GM12878 (cell line): ENCODE measurements at regions not wholly inside any gene's neighbourhood (a gene's known extent, or its start where the extent isn't known, plus 50 kb on each side); places are given as distances from the start of the nearest gene placed in this dataset.

Experiments used
- ATAC-seq: fragments of 200-7000 bp; cut with Tn5 transposase; 3 replicates; pipeline ENCODE4 v1.9.1; 2020; ENCODE audit warnings: mild to moderate bottlenecking, moderate library complexity
- BruUV-seq: library from RNA; stranded (reverse); fragments of 400-500 nt; replicated peaks from 2 replicates; lab custom pipeline; 2021; lab: Mats Ljungman, UMichigan
- CTCF ChIA-PET: fragments of 300-600 bp; sonication (Branson Sonifier 250); formaldehyde crosslinking; extraction: SDS; loops from one replicate; lab custom pipeline; 2021; ENCODE audit warnings: inconsistent platforms; lab: Yijun Ruan, JAX
- POLR2A ChIA-PET: fragments of 350-600 bp; formaldehyde crosslinking; extraction: SDS; loops from one replicate; lab custom pipeline; 2021; ENCODE audit warnings: inconsistent platforms; lab: Charles Lee
- RAD21 ChIA-PET: fragments of 300-600 bp; sonication (Branson Sonifier 250); formaldehyde crosslinking; loops from one replicate; lab custom pipeline; 2023; ENCODE audit warnings: antibody characterized with exemption; ENCODE audit not compliant: unreplicated experiment; lab: Charles Lee
- SMC1A ChIA-PET: fragments of 300-600 bp; sonication (Branson Sonifier 250); formaldehyde crosslinking; loops from one replicate; lab custom pipeline; 2023; ENCODE audit not compliant: unreplicated experiment, uncharacterized antibody; lab: Charles Lee
- DNase-seq: peaks from one replicate; pipeline ENCODE4 v3.0.0-alpha.2; 2011; ENCODE audit warnings: low read depth, low spot score
- FAIRE-seq: peaks from 3 replicates; lab custom pipeline; 2011; peaks lifted over from hg19 to GRCh38; lab: Jason Lieb, UNC
- H2AFZ ChIP-seq: 2 replicates; pipeline ENCODE4 v1.6.0; 2011; ENCODE audit warnings: low read depth, low read length, control low read depth; ENCODE audit not compliant: control insufficient read depth
- H3K27ac ChIP-seq: 2 replicates; pipeline ENCODE4 v1.5.1; 2011; ENCODE audit warnings: control low read depth; ENCODE audit not compliant: control insufficient read depth, insufficient read depth
- H3K27me3 ChIP-seq, 2 experiments: replicated peaks in 1 of 2; 2 replicates each; pipeline versions ENCODE4 v1.6.0 to v1.6.1; 2011; ENCODE audit warnings: low read length in 1 of 2; ENCODE audit not compliant: control insufficient read depth in 2 of 2, insufficient read depth in 2 of 2
- H3K36me3 ChIP-seq, 2 experiments: 2 replicates each; pipeline ENCODE4 v1.5.1; 2011; ENCODE audit warnings: low read length in 1 of 2; ENCODE audit not compliant: control insufficient read depth in 2 of 2, insufficient read depth in 2 of 2
- H3K4me1 ChIP-seq: 2 replicates; pipeline ENCODE4 v1.6.1; 2011; ENCODE audit warnings: mild to moderate bottlenecking, low read length, moderate library complexity, mixed read lengths; ENCODE audit not compliant: control insufficient read depth, insufficient read depth
- H3K4me2 ChIP-seq: 2 replicates; pipeline ENCODE4 v1.6.0; 2011; ENCODE audit warnings: control low read depth; ENCODE audit not compliant: control insufficient read depth, insufficient read depth
- H3K4me3 ChIP-seq: fragments of 200-600 bp; sonication (generic); 2 replicates; pipeline ENCODE4 v1.5.1; 2016
- H3K79me2 ChIP-seq: 2 replicates; pipeline ENCODE4 v1.6.0; 2011; ENCODE audit warnings: low read length; ENCODE audit not compliant: control insufficient read depth, insufficient read depth
- H3K9ac ChIP-seq: 2 replicates; pipeline ENCODE4 v1.8.0; 2011; ENCODE audit warnings: low read length, control low read depth, mixed read lengths; ENCODE audit not compliant: control insufficient read depth, insufficient read depth
- H3K9me3 ChIP-seq: replicated peaks from 3 replicates; pipeline ENCODE4 v1.5.1; 2011; ENCODE audit warnings: mild to moderate bottlenecking, low read length; ENCODE audit not compliant: control insufficient read depth, insufficient read depth
- H4K20me1 ChIP-seq: 2 replicates; pipeline ENCODE4 v1.6.0; 2011; ENCODE audit not compliant: control insufficient read depth, insufficient read depth
- EP300 ChIP-seq, 2 experiments: fragments of 150-350 bp in 1 of 2; IDR thresholded peaks; 2 replicates each; pipeline ENCODE4 v1.6.1; 2011 to 2012; ENCODE audit warnings: low read depth in 2 of 2, low read length in 2 of 2, borderline replicate concordance in 1 of 2, improper control_type of control experiment in 1 of 2, inconsistent platforms in 1 of 2; ENCODE audit not compliant: control insufficient read depth in 1 of 2
- IRF4 ChIP-seq: IDR thresholded peaks from 2 replicates; pipeline ENCODE4 v1.6.1; 2011; ENCODE audit warnings: low read depth, low read length
- PAX8 ChIP-seq: fragments of 450-650 bp; IDR thresholded peaks from 2 replicates; pipeline ENCODE4 v1.6.1; 2017; ENCODE audit warnings: mild to moderate bottlenecking, moderate library complexity
- SMAD1 ChIP-seq: fragments of 450-650 bp; IDR thresholded peaks from 2 replicates; pipeline ENCODE4 v1.6.1; 2018; ENCODE audit warnings: mild to moderate bottlenecking, low read depth; ENCODE audit not compliant: partially characterized antibody
- STAT1 ChIP-seq: fragments of 450-650 bp; conservative IDR thresholded peaks from 2 replicates; pipeline ENCODE4 v1.6.1; 2014; ENCODE audit warnings: antibody characterized with exemption, mild to moderate bottlenecking
- TBL1XR1 ChIP-seq: IDR thresholded peaks from 2 replicates; pipeline ENCODE4 v1.6.1; 2012; ENCODE audit warnings: low read depth, low read length, improper control_type of control experiment
- TCF7 ChIP-seq: IDR thresholded peaks from 2 replicates; pipeline ENCODE4 v1.6.1; 2014; ENCODE audit warnings: antibody characterized with exemption, borderline replicate concordance
- YBX1 ChIP-seq: fragments of 450-650 bp; IDR thresholded peaks from 2 replicates; pipeline ENCODE4 v1.6.1; 2016; ENCODE audit warnings: antibody characterized with exemption
- ZBED1 ChIP-seq: IDR thresholded peaks from 2 replicates; pipeline ENCODE4 v1.6.1; 2016; ENCODE audit warnings: borderline replicate concordance
- ZNF384 ChIP-seq: IDR thresholded peaks from 2 replicates; pipeline ENCODE4 v1.6.1; 2012; ENCODE audit warnings: low read depth, mild to moderate bottlenecking, low read length, improper control_type of control experiment, borderline replicate concordance
- in situ Hi-C: fragments of 300-500 bp; cut with MboI; formaldehyde crosslinking; loops from 9 replicates; pipeline ENCODE4 v1.14.3; 2018; ENCODE audit warnings: mixed read lengths
- intact Hi-C: fragments of 100-400 bp; cut with micrococcal nuclease; formaldehyde crosslinking; loops from one replicate; pipeline ENCODE4 v1.14.2; 2022; ENCODE audit not compliant: unreplicated experiment
- TF ChIP-seq, protein P1 (sequence below): fragments of 450-650 bp; IDR thresholded peaks from 2 replicates; pipeline ENCODE4 v1.6.1; 2017; ENCODE audit warnings: mild to moderate bottlenecking, moderate library complexity
- TF ChIP-seq, protein P2 (sequence below): fragments of 450-650 bp; conservative IDR thresholded peaks from 2 replicates; pipeline ENCODE4 v1.6.1; 2017; ENCODE audit warnings: mild to moderate bottlenecking, moderate library complexity
- TF ChIP-seq, protein P3 (sequence below): fragments of 450-650 bp; IDR thresholded peaks from 2 replicates; pipeline ENCODE4 v1.6.1; 2016; ENCODE audit warnings: mild to moderate bottlenecking

DNA sequence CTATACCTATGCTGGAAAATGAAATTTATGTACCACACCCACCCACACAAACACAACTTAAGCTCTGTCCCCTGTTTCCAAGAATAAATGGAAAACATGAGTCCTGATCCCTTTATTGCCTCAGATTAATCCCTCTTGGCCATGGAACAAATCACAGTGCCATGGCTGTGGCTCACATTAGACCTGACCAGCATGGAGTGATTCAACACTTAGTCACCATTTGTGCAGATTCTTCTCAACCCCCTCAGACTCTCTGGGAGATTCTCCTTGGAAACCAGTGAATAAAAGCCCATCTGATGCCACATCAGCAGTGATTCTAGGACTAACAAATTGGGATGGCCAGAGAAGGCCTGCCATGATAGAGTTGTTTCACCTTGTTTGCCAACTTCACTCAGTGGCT lies 204.4 kb upstream of the TMEM72 start:
- Histone ChIP-seq H2AFZ (no peak overlapping the region), H3K4me3 (no peak overlapping the region), H3K79me2 (no peaks in the 10 kb centered on the region), H3K4me2 (no peak overlapping the region), H4K20me1 (no peaks in the 10 kb centered on the region)
- intact Hi-C loops, result no loop called here
- in situ Hi-C loops, result no loop called here
- ChIA-PET CTCF (no interaction called here), POLR2A (no interaction called here)
- BruUV-seq, result no TSS peak
- no peak for TF ChIP-seq PAX8
- no peak for TF ChIP-seq IRF4
- TF ChIP-seq SMAD1, result no peak
- no peak for TF ChIP-seq STAT1
- TF ChIP-seq, protein P1, sequence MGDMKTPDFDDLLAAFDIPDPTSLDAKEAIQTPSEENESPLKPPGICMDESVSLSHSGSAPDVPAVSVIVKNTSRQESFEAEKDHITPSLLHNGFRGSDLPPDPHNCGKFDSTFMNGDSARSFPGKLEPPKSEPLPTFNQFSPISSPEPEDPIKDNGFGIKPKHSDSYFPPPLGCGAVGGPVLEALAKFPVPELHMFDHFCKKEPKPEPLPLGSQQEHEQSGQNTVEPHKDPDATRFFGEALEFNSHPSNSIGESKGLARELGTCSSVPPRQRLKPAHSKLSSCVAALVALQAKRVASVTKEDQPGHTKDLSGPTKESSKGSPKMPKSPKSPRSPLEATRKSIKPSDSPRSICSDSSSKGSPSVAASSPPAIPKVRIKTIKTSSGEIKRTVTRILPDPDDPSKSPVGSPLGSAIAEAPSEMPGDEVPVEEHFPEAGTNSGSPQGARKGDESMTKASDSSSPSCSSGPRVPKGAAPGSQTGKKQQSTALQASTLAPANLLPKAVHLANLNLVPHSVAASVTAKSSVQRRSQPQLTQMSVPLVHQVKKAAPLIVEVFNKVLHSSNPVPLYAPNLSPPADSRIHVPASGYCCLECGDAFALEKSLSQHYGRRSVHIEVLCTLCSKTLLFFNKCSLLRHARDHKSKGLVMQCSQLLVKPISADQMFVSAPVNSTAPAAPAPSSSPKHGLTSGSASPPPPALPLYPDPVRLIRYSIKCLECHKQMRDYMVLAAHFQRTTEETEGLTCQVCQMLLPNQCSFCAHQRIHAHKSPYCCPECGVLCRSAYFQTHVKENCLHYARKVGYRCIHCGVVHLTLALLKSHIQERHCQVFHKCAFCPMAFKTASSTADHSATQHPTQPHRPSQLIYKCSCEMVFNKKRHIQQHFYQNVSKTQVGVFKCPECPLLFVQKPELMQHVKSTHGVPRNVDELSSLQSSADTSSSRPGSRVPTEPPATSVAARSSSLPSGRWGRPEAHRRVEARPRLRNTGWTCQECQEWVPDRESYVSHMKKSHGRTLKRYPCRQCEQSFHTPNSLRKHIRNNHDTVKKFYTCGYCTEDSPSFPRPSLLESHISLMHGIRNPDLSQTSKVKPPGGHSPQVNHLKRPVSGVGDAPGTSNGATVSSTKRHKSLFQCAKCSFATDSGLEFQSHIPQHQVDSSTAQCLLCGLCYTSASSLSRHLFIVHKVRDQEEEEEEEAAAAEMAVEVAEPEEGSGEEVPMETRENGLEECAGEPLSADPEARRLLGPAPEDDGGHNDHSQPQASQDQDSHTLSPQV, result no peak
- no peak for TF ChIP-seq EP300 (IDR thresholded peaks at IDR 0.05; ENCODE audit: borderline replicate concordance in 1 of 2, control insufficient read depth in 1 of 2, low read depth in 2 of 2, low read length in 2 of 2)
- TF ChIP-seq YBX1, result no peak
- no peak for TF ChIP-seq ZBED1
- TF ChIP-seq ZNF384, result no peak
- TF ChIP-seq, protein P2, sequence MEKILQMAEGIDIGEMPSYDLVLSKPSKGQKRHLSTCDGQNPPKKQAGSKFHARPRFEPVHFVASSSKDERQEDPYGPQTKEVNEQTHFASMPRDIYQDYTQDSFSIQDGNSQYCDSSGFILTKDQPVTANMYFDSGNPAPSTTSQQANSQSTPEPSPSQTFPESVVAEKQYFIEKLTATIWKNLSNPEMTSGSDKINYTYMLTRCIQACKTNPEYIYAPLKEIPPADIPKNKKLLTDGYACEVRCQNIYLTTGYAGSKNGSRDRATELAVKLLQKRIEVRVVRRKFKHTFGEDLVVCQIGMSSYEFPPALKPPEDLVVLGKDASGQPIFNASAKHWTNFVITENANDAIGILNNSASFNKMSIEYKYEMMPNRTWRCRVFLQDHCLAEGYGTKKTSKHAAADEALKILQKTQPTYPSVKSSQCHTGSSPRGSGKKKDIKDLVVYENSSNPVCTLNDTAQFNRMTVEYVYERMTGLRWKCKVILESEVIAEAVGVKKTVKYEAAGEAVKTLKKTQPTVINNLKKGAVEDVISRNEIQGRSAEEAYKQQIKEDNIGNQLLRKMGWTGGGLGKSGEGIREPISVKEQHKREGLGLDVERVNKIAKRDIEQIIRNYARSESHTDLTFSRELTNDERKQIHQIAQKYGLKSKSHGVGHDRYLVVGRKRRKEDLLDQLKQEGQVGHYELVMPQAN, result no peak
- no peak for TF ChIP-seq TBL1XR1
- no peak for TF ChIP-seq TCF7
- TF ChIP-seq, protein P3, sequence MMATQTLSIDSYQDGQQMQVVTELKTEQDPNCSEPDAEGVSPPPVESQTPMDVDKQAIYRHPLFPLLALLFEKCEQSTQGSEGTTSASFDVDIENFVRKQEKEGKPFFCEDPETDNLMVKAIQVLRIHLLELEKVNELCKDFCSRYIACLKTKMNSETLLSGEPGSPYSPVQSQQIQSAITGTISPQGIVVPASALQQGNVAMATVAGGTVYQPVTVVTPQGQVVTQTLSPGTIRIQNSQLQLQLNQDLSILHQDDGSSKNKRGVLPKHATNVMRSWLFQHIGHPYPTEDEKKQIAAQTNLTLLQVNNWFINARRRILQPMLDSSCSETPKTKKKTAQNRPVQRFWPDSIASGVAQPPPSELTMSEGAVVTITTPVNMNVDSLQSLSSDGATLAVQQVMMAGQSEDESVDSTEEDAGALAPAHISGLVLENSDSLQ, result no peak
- TF ChIP-seq, all 136 proteins: peak for 0
- Histone ChIP-seq H3K9ac (no peak overlapping the region), H3K36me3 (no peaks in the 10 kb centered on the region), H3K9me3 (no peaks in the 10 kb centered on the region), H3K27ac (no peak overlapping the region), H3K27me3 (no peaks in the 10 kb centered on the region), H3K4me1 (no peaks in the 10 kb centered on the region)
- ChIA-PET RAD21 (no interaction called here), SMC1A (no interaction called here)
- no peak for DNase-seq
- FAIRE-seq, result no peak
- no peak for ATAC-seq
